Activated CD4-positive, alpha-beta T cell treated with anti-CD3 and anti-CD28 coated beads, Interleukin-2, amount 50 U/mL, for 24 hours (primary cell): ENCODE measurements at regions not wholly inside any gene's neighbourhood (a gene's known extent, or its start where the extent isn't known, plus 50 kb on each side); places are given as distances from the start of the nearest gene placed in this dataset.
A peak's percentile ranks its signal among the peaks of the same experiment; 100 is the strongest.

Experiments
- DNase-seq, 2 donors: peaks; one replicate each; pipeline ENCODE4 v3.0.0-alpha.2; 2020; ENCODE audit warnings: low read depth in 1 of 2, low spot score in 1 of 2

DNA sequence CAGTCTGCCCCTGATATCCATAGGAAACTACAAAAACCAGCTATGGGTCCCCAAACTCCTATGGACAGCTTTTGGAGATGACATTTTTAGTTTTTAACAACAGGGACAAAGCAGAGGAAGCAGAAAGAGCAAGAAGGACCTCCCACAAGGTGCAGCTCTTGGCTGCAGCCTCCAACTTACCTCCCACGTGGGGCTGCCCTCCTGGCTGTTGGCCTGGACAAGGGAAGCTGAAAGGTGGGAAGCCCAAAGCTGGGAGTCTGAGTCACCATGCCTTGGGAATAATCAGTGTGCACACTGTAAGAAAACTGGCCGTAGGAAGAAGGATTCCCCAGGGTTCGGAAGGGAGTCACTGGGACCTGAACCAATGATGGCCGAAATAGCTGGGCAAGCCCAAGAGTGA lies 51.8 kb upstream of the PAX1 start:
- no peak for DNase-seq

DNA sequence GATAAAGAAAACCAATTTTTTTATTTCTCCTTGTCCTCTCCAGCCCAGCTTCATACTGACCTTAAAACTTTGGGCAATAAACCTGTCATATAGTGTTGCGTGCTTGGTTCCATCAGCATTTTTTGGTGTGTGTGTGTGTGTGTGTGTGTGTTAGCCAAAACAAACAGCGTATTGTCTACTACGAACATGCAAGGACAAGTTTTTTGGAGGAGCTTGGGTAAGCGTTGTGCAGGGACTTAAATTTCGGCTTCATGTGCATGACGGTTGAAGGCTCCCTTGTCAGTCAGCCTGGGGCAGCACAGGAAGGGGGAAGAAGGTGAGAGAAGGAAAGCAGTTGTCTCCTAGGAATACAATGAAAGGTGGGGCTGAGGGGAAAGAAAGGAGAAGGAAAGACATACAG lies 62.0 kb upstream of the PAX1 start:
- no peak for DNase-seq

DNA sequence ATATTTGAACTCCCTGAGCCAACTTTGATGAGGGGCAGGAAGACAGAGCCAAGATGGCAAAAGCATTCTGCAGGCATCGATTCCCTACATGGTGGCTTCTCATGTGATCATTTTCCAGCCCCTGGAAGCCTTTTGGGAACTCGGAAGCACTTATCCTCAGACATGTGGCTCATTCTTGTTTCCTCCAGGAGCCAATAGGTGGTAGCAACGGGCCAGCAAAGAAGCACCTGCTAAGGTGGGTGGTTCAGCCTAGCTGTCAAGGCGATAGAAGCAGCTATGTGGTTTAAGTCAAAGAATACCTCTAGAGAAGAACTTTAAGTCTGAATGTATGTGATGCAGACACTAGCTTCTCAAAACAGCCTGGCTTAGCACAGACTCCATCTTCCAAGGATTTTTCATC lies 64.9 kb upstream of the PAX1 start:
- no peak for DNase-seq

DNA sequence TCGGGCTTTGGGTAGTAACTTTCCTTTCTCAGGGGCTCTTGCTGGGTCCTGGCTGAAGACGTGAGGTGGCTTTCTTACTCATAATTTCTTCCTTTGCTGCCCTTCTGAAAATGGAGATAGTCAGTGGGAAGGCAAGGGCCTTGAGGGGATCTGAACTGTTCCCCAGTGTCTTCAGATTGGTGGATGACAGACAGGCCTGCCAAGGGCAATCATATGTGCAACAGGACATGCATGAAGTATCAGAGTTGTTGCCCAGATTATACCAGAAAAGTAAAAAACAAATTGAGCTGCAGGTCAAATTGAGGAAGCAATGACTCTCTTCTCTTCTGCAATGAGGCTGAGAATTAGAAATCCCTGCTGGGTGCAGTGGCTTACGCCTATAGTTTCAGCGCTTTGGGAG lies 71.6 kb upstream of the PAX1 start:
- DNase-seq, result no peak

DNA sequence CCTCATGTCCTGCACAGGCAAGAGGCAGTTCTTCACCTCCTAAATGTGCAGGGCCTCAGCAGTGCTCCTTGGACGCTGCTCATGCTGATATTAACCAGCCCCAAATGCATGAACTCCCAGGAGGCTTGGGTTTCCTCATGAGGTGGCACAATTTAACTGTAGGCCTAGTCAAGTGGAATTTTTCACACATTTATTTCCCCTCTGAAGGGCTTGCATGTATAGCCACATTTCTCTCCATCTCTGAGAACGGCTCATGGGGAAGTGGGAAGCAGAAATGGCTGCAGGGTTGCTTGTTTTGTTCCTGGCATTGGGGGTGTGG lies 72.8 kb upstream of the PAX1 start:
- DNase-seq, result no peak

DNA sequence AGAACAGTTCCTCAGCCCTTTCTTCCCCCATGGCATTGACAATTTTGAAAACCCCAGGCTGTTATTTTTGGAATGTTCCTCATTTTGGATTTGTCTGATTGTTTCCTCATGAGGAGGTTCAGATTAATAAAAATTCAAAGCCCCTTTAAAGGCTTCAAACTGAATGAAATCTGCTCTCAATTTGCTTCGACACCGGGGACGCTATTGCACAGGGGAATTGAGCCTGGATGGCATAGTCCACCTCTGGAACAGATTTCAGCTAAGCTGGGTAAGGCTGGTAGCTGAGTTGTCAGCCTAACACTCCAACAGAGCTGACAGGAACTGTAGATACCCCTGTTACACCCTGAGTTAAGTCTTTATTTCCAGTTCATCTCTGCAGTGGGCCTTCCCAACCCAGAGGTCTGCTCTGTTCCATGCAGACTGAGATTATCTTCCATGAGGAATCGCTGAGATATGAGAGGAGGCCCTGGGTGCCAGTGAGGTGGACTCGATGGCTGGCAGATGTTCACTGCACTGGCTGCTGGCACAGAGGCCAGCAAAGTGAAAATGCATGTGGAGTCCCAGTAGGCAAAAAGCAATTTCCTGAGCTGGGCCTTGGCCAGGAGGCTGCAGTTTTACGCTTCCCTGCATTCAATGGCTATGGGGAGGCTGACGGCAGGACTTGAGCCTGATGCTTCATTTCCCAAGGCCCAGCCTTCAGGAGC lies 73.3 kb upstream of the PAX1 start:
- DNase-seq, result no peak

DNA sequence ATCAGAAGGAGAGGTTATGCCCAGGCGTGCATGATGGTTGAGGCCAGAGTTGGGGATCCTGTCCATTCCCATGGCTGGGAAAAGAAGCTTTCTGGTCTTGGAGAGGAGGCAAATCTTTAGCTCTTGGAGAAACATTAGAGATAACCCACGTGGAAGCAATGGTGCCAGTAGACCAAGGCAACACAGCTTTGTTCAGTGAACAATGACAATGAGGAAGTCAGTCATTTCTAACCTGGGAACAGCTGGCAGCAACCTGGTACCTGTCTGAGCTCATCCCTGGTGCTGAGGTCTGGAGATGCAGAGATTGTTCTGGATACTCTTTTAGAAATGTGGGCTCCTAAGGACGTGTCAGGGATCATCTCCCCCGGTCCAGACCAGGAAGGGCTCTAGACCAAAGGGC lies 76.7 kb upstream of the PAX1 start:
- no peak for DNase-seq

DNA sequence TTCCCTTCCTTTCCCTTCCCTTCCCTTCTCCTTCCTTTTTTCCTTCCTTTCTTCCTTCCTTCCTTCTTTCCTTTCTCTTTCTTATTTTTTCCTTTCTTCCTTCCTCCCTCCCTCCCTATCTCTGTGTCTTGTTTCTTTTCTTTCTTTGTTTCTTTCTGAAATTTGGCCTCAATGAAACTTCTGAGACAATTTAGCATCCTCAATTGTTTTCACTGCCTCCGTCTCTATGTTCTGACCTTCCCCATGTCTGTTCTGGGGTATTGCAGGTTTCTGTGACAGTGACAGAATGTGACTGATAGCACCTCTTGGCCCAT lies 81.7 kb upstream of the PAX1 start:
- DNase-seq, result no peak

DNA sequence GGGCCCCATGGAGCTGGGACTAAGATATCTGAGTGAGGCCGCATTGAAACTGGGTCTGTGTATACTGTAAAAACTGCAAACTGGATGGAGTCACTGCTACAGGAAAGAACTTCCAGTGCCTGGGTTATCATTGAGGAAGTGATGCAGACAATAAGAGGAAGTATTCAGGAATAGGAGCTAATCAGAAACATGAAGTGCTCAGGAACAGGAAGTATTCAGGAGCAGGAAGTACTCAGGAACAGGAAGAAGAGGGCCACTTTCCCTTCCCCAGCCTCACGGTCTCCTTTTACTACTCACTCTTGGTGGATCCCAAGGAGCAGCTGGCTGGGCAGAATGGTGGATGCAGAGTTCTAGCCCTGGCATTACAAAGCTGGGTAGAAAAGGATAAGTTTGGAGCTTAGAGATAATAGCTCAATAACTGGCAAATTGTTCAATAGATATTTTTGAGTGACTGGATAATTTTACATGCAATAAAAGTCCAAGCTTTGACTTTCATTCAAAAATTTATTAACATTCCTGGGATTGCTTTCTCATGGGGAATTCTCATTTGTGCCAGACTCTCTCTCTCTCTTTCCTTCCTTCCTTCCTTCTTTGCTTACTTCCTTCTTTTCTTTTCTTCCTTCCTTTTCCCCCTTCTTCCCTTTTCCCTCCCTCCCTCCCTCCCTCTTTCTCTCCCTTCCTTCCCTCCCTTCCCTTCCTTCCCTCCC lies 82.2 kb upstream of the PAX1 start:
- DNase-seq, result no peak

DNA sequence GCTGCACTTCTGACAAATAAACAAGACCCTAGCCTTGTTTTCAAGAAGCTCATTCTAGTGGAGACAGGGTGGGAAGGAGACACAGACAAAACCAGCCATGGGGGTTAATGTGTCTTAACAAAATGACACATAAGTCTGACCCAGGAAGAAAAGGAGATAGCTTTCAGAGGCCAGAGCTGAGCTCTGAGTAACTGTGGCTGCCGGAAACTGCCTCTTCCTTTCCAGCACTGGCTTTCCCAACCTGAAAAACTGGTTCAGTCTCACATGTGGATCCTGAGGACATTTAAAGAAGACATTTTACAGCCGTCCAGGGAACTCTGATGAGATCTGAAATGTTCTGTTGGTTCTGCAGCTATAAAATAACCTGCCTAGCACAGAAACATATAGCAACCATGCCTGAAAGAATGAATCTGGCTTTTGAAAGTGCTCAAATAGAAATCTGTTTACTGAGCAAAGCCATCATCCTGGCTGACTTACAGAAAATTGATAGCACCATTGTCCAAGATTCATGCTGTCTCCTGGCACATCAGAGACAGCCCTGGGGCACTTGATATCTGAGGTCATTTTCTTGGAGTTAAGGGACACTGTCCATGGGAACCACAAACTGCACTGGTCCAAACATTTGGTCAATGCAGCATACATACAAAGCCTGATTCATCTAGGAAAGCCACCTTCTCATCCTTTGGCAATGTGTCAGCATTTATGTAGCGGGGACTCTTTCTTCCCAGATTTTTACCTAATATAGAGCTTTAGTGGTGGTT lies 83.2 kb upstream of the PAX1 start:
- DNase-seq, result no peak

DNA sequence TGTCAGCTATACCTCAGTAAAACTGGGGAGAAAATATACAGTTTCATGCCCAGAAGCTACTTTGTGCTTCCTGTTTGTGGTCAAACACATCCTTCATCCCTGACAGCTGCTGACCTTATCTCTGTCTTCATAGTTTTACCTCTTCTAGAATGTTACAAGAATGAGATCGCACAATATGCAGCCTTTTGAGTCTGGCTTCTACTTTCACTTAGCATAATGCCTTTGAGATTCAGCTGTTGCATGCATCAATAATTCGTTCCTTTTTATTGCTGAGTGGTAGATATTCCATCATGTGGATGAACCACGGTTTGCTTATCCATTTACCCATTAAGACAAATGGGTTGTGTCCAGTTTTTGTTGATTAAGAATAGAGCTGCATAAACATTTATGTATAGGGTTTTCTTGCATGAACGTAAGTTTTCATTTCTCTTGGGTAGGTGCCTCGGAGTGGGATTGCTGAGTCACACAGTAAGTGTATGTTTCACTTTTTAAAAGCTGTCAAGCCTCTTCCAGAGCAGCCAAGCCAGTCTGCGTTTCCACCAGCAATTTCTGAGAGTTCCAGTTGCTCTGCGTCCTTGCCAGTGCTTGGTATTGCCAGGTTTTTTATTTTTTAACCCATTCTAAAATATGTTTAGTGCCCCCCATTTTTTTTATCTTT lies 86.6 kb upstream of the PAX1 start:
- DNase-seq, result no peak

DNA sequence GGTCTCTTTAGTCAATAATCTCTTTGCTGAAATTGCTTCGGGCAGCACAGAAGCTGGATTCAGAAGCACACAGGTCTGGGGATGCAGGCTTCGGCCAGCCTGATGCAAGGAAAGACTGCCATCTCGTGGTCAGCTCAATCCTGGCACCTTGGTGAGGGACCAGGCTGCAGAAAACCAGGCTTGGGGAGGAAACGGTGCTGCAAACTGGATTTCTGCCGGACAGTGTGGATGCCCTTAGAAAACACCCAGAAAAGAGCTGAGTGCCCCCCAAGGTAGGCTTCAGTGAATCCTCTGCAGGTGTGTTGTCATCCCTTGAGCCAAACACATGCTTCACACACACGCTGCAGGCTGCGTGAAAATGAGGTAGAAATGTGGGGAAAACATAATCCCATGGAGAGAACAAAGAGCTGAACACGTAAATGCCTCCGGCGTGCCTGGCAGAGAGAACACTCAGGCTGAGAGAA lies 89.8 kb upstream of the PAX1 start:
- peak; percentile 8 to 26 for DNase-seq

DNA sequence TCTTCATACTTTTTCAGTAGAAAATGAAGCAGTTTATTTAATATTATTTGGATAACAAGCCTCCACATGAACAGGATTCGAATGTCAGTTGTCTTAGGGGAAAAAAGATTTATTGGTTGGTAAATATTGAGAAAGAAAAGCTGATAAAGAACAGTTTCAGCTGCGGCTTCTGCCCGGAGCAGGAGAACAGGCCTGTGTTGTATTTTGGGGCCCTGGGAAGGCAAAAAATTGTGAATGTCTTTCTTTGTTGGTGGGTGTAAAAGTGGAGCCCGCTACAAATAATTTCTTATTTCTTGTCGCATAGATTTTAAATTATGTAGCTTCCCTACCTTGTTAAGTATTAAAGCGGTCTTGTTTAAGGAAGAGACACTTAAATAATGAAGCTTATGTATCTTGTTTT lies 90.5 kb upstream of the PAX1 start:
- DNase-seq, result no peak

DNA sequence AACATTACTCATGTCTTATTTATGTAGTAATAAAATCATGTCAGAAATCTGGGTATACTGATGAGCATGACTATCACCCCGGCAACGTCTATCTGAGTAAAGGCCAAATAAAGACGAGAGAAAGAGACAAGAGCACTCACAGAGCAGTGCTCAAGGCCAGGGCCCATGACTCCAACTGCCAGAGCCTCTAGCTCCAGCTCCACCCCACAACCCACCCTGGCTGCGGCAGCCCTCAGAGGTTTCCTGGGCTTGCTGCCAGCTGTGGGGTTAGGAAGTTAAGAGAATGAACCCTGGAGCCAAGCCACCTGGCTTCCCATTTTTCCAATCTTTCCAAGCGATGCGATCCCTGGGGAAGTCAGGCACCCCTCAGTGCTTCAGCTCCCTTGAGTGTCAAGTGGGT lies 92.0 kb upstream of the PAX1 start:
- no peak for DNase-seq

DNA sequence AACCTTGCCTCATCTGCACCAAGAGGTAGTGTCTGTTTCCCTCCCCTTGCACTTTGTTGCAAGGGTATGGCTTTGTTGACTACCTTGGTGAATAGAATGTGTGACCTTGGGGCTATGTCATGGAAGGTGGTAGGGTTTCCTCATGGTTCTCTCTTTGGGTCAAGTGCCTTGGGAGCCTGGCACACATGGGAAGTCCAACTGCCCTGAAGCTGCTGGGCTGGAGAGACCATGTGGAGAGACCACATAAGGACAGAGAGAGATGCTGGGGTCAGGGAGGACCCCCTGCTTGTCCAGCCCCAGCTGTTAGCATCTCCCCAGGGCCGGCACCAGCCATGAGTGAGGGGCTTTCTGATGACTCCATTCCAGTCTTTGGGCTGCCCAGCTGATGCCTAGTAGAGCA lies 95.5 kb upstream of the PAX1 start:
- DNase-seq, result no peak

DNA sequence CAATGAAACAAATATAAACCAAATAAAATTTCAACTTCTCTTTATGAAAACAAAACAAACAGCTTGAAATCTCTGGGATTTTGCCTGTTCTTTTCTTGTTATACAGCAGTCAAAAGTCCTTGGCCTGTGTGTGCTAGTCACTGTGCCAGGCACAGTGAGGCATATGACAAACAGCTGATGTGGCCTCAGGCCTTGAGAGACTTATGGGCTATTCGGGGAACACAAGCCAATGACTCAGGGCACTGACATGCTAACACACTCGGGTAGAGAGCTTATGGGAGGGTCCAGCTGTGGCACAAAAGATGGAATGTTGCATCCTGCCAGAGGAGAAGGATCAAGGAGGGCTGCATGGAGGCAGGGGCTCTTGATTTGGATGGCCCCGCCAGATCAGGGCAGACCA lies 95.4 kb upstream of the NKX2-2 start:
- DNase-seq, result no peak

DNA sequence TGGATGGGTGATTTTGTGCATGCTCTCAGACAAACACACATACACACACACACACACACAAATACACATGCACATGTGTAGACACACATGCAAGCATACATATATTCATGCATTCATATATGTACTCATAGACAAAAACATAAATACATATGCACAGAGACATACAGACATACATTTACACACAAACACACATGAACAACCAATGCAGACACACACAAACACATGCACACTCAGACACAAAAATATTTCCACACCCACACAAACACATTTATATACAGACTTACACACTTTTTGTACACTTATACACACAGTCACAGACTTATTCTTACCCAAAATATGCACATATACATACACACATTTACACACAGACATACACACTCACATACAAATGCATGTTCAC lies 94.9 kb upstream of the NKX2-2 start:
- no peak for DNase-seq

DNA sequence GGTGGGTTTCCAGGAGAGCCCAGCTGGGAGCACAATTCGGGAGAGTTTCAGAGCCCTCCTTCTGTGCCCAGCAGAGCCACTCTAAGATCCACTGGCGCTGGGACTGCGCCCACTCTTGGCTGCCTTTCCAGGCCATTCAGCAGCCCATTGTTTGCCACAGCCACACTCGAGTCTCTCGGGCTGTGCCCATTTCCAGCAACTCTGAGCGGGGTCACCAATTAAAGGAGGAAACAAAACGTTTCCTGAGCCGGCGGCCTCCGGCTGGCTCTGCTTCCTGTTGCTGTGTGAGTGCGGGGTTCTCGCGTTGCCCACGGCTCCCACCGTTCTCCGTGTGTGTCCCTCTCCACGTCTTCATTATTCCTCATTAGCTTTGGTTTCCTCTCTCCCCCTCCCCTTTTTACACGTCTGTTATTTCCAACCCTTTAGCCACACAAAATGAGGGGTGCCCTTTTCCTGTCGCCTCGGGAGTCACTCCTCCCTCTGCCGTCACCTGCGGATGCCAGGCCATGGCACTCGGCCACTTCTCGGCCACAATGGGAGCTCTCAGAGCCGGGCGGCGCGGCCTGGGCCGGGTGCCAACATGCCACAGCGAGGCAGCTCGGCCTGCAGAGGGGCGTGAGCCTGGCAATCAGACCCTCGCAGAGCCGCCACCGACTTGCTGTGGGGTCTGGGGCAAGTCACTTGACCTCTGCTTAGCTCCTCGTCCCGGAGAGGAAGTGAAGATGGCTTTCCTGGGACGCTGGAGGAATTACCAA lies 94.3 kb upstream of the NKX2-2 start:
- no peak for DNase-seq

DNA sequence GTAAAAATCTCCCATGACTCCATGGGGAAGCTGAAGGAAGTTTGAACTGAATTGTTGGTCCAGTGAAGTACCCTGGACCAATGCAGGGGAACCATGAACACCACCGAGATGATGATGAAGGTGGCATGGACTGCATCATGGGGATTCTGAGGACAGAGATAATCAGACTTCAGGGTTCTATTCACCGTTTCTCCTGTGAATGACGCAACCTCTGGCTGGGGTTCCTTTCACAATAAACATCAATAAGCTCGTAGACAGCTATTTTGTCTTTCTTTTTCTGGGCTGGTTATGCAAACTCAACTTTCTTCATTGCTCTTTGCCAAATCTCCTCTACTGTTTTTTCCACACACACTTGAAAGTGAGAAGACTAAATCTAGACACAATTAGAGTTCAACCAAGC lies 87.9 kb upstream of the NKX2-2 start:
- no peak for DNase-seq

DNA sequence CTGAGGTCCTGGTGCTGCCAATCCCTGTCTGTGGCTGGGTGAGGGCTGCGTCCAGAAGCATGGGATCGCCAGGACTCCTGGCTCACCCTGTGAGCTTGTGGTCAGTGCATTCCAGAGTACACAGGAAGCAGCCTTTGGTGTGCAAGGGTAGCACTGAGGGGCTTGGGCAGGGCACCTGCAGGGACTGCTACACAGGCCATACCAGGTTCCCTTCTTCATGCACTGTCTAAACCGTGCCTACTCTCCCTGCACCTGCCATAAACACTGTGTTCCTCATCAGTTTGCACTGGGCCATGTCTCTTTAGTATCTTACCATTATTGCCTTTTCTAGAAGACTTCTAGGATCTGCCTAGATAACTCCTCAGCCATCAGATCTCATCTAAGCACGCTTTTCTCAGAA lies 72.8 kb upstream of the NKX2-2 start:
- no peak for DNase-seq

DNA sequence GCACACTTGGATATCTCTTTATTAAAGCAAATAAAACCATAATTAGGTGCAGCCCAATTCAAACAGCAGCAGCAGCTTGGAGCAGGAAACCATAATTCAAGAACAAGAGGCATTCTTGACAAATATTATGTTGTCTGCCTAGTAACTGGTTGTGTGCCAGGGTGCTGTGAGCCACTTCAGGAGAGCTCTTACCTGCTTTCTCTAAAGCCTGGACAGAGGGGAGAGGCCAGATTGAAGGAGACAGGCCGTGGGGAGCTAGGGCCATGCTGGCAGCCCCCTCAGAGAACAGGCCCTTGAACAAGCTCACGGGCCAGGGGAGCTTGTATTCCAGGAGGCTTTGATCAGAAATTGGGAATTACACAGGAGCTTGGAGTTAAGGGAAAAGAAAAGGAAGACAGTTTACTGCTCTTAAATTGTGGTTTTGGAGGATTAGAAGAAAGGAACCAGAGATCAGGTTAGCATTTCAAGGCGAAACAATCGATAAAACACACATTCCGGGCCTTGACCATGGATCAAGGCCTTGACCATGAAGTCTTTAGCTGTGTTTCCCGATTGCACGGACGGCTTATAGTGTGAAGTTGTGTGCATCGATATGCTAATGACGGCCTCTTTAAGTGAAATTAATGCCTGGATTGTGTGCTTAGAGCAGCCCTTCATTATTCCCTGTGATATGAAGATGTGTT lies 69.8 kb upstream of the NKX2-2 start:
- no peak for DNase-seq
